PC-9 (cell line): ENCODE measurements at regions not wholly inside any gene's neighbourhood (a gene's known extent, or its start where the extent isn't known, plus 50 kb on each side); places are given as distances from the start of the nearest gene placed in this dataset.

Experiments
- BruUV-seq: library from RNA; stranded (reverse); fragments of 400-500 nt; replicated peaks from 2 replicates; lab custom pipeline; 2021; lab: Mats Ljungman, UMichigan
- CTCF ChIA-PET: fragments of 300-600 bp; sonication (Branson Sonifier 250); formaldehyde crosslinking; loops from one replicate; lab custom pipeline; 2022; ENCODE audit warnings: antibody characterized with exemption; lab: Charles Lee
- POLR2A ChIA-PET: fragments of 300-600 bp; sonication (Branson Sonifier 250); formaldehyde crosslinking; loops from one replicate; lab custom pipeline; 2022; ENCODE audit warnings: antibody characterized with exemption; ENCODE audit not compliant: unreplicated experiment; lab: Charles Lee
- DNase-seq, 2 experiments: peaks; one replicate each; pipeline versions ENCODE4 v3.0.0 to v3.0.0-alpha.2; 2015 to 2022; ENCODE audit warnings: mixed read lengths in 1 of 2
- H2AFZ ChIP-seq: fragments of 200-600 bp; sonication (generic); 2 replicates; pipeline ENCODE4 v1.8.1; 2017; ENCODE audit warnings: antibody characterized with exemption
- H3F3A ChIP-seq: fragments of 200-600 bp; sonication (generic); 2 replicates; pipeline ENCODE4 v1.8.1; 2017; ENCODE audit warnings: antibody characterized with exemption, mild to moderate bottlenecking, low read depth; ENCODE audit not compliant: insufficient read depth
- H3K27ac ChIP-seq: fragments of 200-600 bp; sonication (generic); 2 replicates; pipeline ENCODE4 v1.6.1; 2016; ENCODE audit warnings: mixed run types
- H3K27me3 ChIP-seq: fragments of 200-600 bp; sonication (generic); 2 replicates; pipeline ENCODE4 v1.6.1; 2016; ENCODE audit warnings: low read depth, mixed run types; ENCODE audit not compliant: insufficient read depth
- H3K36me3 ChIP-seq: fragments of 200-600 bp; sonication (generic); 2 replicates; pipeline ENCODE4 v1.6.1; 2016; ENCODE audit warnings: low read depth, mixed run types
- H3K4me1 ChIP-seq: fragments of 200-600 bp; sonication (generic); replicated peaks from 2 replicates; pipeline ENCODE4 v1.6.1; 2016; ENCODE audit warnings: mixed run types; ENCODE audit not compliant: insufficient read depth
- H3K4me2 ChIP-seq: fragments of 200-600 bp; sonication (generic); 2 replicates; pipeline ENCODE4 v1.6.1; 2017; ENCODE audit warnings: mixed run types
- H3K4me3 ChIP-seq: fragments of 200-600 bp; sonication (generic); 2 replicates; pipeline ENCODE4 v1.6.1; 2016; ENCODE audit warnings: mixed run types
- H3K79me2 ChIP-seq: fragments of 200-600 bp; sonication (generic); 2 replicates; pipeline ENCODE4 v1.6.1; 2017; ENCODE audit warnings: low read depth, mixed run types
- H3K9me2 ChIP-seq: fragments of 200-600 bp; sonication (generic); 2 replicates; pipeline ENCODE4 v1.8.1; 2017; ENCODE audit warnings: mild to moderate bottlenecking; ENCODE audit not compliant: insufficient read depth
- H3K9me3 ChIP-seq: fragments of 200-600 bp; sonication (generic); 2 replicates; pipeline ENCODE4 v1.8.1; 2016; ENCODE audit warnings: low read depth; ENCODE audit not compliant: insufficient read depth
- H4K20me1 ChIP-seq: fragments of 200-600 bp; sonication (generic); 2 replicates; pipeline ENCODE4 v1.8.1; 2017; ENCODE audit not compliant: insufficient read depth
- EZH2 ChIP-seq: fragments of 200-600 bp; sonication (generic); IDR thresholded peaks from 2 replicates; pipeline ENCODE4 v1.8.0; 2017; ENCODE audit warnings: antibody characterized with exemption, low read depth
- intact Hi-C: fragments of 100-400 bp; cut with micrococcal nuclease; formaldehyde crosslinking; loops from one replicate; pipeline ENCODE4 v1.10.0; 2022; ENCODE audit not compliant: unreplicated experiment
- TF ChIP-seq, protein P1 (sequence below): fragments of 200-600 bp; sonication (generic); conservative IDR thresholded peaks from 2 replicates; pipeline ENCODE4 v1.6.1; 2017; ENCODE audit warnings: mixed run types, antibody characterized with exemption, mild to moderate bottlenecking, moderate library complexity

DNA sequence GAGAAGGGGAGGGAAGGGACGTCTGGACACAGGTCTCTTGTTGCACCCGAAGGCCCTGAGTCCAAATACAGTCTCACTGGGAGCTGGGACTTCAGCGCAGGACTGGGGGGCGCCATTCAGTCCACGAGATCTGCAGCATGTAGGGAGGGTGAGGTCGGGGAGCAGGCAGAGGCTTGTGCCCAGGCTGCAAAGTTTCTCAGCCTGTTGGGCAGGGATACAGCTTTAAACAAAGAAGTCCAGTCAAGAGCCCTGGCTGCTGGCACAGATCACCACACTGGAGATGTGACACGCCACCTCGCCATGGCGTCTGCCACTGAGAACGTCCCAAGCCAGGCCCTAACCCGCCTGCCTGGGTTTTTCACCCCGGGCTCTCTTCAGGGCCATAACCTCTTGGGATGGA, 256.6 kb downstream of the DLL1 start:
- no peaks in the 10 kb centered on the region for H3K9me3 ChIP-seq
- ChIA-PET POLR2A (no interaction called here), CTCF (no interaction called here)
- H4K20me1 ChIP-seq, result no peaks in the 10 kb centered on the region
- no peaks in the 10 kb centered on the region for H3F3A ChIP-seq
- intact Hi-C loops, result no loop called here
- H3K27me3 ChIP-seq, result peaks cover 95% of the 10 kb centered on the region
- no peak overlapping the region for H3K4me2 ChIP-seq
- no peaks in the 10 kb centered on the region for H3K36me3 ChIP-seq
- no peaks in the 10 kb centered on the region for H3K9me2 ChIP-seq
- BruUV-seq, result no TSS peak
- no peak overlapping the region for H2AFZ ChIP-seq
- no peak overlapping the region for H3K4me3 ChIP-seq
- TF ChIP-seq, protein P1, sequence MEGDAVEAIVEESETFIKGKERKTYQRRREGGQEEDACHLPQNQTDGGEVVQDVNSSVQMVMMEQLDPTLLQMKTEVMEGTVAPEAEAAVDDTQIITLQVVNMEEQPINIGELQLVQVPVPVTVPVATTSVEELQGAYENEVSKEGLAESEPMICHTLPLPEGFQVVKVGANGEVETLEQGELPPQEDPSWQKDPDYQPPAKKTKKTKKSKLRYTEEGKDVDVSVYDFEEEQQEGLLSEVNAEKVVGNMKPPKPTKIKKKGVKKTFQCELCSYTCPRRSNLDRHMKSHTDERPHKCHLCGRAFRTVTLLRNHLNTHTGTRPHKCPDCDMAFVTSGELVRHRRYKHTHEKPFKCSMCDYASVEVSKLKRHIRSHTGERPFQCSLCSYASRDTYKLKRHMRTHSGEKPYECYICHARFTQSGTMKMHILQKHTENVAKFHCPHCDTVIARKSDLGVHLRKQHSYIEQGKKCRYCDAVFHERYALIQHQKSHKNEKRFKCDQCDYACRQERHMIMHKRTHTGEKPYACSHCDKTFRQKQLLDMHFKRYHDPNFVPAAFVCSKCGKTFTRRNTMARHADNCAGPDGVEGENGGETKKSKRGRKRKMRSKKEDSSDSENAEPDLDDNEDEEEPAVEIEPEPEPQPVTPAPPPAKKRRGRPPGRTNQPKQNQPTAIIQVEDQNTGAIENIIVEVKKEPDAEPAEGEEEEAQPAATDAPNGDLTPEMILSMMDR, result no peak
- TF ChIP-seq EZH2, result no peak
- no peak for DNase-seq
- H3K4me1 ChIP-seq, result no peaks in the 10 kb centered on the region
- no peaks in the 10 kb centered on the region for H3K79me2 ChIP-seq
- H3K27ac ChIP-seq, result no peak overlapping the region

DNA sequence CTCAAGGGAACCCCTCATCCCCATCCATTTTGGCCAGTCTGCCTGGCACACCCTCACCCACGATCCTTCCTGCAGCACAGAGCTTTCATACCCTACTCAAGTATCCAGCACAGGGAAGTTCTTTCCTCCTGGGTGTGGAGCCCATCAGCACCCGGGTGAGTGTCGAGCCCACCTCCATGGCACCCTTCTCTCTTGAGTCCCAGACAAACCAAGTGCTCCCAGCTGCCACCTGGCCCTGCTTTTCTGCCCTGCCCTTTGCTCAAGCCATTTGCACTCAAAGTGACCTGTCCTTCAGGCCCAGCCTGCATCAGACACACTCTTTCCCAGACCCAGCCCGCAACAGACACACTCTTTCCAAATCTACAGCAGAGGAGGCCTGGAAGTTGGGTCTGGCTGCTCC, 257.2 kb downstream of the DLL1 start:
- H3K4me1 ChIP-seq, result no peaks in the 10 kb centered on the region
- TF ChIP-seq, protein P1, result no peak
- TF ChIP-seq EZH2, result no peak
- no TSS peak for BruUV-seq
- CTCF ChIA-PET, result no interaction called here
- no peaks in the 10 kb centered on the region for H3K9me3 ChIP-seq
- intact Hi-C loops, result no loop called here
- H2AFZ ChIP-seq, result no peak overlapping the region
- no peaks in the 10 kb centered on the region for H3K36me3 ChIP-seq
- no peak overlapping the region for H3K27ac ChIP-seq
- H3K4me2 ChIP-seq, result no peak overlapping the region
- H3F3A ChIP-seq, result no peaks in the 10 kb centered on the region
- no peaks in the 10 kb centered on the region for H3K79me2 ChIP-seq
- H3K9me2 ChIP-seq, result no peaks in the 10 kb centered on the region
- H3K4me3 ChIP-seq, result no peak overlapping the region
- DNase-seq, result no peak
- H3K27me3 ChIP-seq, result peaks cover 95% of the 10 kb centered on the region
- no peaks in the 10 kb centered on the region for H4K20me1 ChIP-seq
- POLR2A ChIA-PET, result no interaction called here

DNA sequence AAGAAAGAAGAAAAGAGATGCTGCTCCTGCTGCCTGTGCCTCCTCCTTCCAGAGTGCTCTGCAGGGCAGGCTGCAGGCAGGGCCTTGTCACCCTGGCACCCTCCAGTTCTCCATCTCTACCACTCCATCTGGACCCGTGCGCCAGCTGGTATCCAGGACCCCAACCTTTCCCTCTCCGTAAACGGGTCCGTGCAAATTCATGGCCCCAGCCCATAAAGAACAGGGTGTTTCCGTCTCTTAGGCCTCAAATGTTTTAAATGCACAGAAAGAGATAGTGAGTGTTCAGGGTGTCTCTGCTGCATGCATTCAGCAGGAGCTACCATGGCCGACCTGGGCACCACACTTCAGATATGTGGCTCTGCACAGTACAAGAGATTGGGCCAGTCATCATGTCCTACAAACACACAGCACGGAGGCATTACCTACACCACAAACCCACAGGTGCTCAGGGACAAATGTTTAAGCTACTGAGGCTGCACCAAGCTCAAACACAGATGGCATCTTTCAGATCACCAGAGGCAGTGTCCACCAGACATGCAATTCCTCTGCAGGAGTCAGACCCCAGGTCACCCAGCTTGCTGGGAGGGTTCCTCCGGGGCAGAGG, 258.1 kb downstream of the DLL1 start:
- no peak overlapping the region for H3K4me3 ChIP-seq
- no peak overlapping the region for H3K4me2 ChIP-seq
- H3K4me1 ChIP-seq, result no peaks in the 10 kb centered on the region
- H3K27ac ChIP-seq, result no peak overlapping the region
- no peaks in the 10 kb centered on the region for H3F3A ChIP-seq
- H2AFZ ChIP-seq, result no peak overlapping the region
- H3K9me2 ChIP-seq, result no peaks in the 10 kb centered on the region
- TF ChIP-seq, protein P1, result no peak
- TF ChIP-seq EZH2, result no peak
- intact Hi-C loops, result no loop called here
- H3K36me3 ChIP-seq, result no peaks in the 10 kb centered on the region
- no peaks in the 10 kb centered on the region for H3K79me2 ChIP-seq
- BruUV-seq, result no TSS peak
- H3K27me3 ChIP-seq, result peaks cover 87% of the 10 kb centered on the region
- no peaks in the 10 kb centered on the region for H4K20me1 ChIP-seq
- no peaks in the 10 kb centered on the region for H3K9me3 ChIP-seq
- DNase-seq, result no peak
- CTCF ChIA-PET, result no interaction called here
- POLR2A ChIA-PET, result no interaction called here
